DND-41 (cell line): ENCODE measurements at regions not wholly inside any gene's neighbourhood (a gene's known extent, or its start where the extent isn't known, plus 50 kb on each side); places are given as distances from the start of the nearest gene placed in this dataset.

ENCODE experiments used
- EZH2 ChIP-seq: IDR thresholded peaks from 3 replicates; pipeline ENCODE4 v1.6.1; 2012; ENCODE audit warnings: borderline replicate concordance, low read depth, mild to moderate bottlenecking, moderate library complexity, low read length, inconsistent platforms; ENCODE audit not compliant: severe bottlenecking
- TF ChIP-seq, protein P1 (sequence below): IDR thresholded peaks from 2 replicates; pipeline ENCODE4 v1.5.1; 2012; ENCODE audit warnings: borderline replicate concordance, low read length, moderate library complexity, mild to moderate bottlenecking; ENCODE audit not compliant: poor library complexity, severe bottlenecking; ENCODE audit errors: extremely low read depth

DNA sequence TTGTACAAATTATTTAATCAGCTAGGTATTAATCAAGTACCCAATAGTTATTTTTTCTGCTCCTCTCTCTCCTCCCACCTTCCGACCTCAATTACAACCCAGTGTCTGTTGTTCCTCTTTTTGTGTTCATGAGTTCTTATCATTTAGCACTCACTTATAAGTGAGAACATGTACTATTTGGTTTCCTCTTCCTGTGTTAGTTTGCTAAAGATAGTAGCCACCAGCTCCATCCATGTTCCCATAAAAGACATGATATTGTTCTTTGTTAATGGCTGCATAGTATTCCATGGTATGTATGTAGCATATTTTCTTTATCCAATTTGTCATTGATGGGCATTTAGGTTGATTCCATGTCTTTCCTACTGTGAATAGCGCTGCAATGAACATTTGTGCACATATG, 652.8 kb upstream of the CITED2 start:
- TF ChIP-seq, protein P1, sequence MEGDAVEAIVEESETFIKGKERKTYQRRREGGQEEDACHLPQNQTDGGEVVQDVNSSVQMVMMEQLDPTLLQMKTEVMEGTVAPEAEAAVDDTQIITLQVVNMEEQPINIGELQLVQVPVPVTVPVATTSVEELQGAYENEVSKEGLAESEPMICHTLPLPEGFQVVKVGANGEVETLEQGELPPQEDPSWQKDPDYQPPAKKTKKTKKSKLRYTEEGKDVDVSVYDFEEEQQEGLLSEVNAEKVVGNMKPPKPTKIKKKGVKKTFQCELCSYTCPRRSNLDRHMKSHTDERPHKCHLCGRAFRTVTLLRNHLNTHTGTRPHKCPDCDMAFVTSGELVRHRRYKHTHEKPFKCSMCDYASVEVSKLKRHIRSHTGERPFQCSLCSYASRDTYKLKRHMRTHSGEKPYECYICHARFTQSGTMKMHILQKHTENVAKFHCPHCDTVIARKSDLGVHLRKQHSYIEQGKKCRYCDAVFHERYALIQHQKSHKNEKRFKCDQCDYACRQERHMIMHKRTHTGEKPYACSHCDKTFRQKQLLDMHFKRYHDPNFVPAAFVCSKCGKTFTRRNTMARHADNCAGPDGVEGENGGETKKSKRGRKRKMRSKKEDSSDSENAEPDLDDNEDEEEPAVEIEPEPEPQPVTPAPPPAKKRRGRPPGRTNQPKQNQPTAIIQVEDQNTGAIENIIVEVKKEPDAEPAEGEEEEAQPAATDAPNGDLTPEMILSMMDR = no peak
- no peak for TF ChIP-seq EZH2
